NCI-H146 treated with DMSO at 0.1 percent for 48 hours (cell line): ENCODE measurements at regions not wholly inside any gene's neighbourhood (a gene's known extent, or its start where the extent isn't known, plus 50 kb on each side); places are given as distances from the start of the nearest gene placed in this dataset.
"Not testable (repeated sequence)": the region's sequence is repeated elsewhere in the genome, so short reads cannot be mapped to it uniquely, and the experiment has no call there.

Experiments used
- DNase-seq: peaks from one replicate; lab custom pipeline; 2025; ENCODE audit not compliant: unreplicated experiment; lab: John Stamatoyannopoulos, UW

DNA sequence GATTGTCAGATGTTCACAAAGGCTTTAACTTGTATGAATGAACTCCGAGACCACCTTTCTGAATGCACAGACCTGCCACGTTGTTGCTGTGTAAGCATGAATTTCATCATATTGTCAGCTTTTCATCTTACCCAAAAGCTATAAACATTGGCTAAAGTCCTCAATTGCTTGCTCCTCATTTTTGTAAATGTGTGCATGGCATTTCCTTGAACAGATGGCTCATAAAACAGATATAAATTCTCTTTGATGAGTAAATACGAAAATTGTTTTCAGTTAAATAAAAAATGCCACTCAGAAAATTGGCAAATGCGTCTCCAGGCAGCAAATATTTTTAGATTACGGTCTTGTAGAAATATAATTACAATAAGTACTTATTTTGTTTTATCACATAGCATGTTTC is 226.0 kb upstream of the NDN start:
- no peak for DNase-seq

DNA sequence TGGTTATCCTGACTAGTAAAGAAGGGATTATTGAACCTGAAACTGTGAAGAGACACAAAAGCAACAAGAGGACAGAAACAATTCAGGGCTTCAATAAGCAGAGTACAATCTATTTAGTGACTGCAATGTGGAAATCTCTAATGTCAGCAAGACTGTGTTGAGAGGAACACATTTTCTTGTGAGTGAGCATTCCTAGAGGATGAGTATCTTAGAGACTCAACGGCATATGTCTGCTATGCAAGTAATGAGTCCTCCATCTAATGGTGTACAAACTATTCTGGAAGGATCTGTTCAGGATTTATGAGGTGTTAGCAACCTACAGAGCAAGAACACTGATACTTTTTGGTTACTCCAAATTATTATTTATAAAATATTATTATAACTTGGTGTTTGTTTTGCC is 226.5 kb upstream of the NDN start:
- DNase-seq: no peak

DNA sequence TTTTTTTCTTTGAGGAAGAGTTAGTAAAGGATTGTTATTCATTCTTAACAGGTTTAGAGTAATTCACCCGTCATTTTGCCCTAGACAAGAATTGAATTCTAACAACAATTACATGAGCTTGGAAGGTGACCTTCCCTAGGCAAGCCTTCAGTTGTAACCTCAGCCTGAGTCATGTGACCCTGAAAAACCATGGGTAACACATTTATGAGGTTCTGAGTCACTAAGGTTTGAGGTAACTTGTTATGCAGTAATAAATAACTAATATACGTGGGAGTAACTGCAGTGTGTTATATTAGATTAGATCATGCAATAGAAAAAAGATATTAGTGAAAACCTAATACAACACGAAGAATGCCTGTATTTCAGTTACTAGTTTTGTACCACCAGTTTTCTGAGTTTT is 237.6 kb upstream of the NDN start:
- DNase-seq: no peak

DNA sequence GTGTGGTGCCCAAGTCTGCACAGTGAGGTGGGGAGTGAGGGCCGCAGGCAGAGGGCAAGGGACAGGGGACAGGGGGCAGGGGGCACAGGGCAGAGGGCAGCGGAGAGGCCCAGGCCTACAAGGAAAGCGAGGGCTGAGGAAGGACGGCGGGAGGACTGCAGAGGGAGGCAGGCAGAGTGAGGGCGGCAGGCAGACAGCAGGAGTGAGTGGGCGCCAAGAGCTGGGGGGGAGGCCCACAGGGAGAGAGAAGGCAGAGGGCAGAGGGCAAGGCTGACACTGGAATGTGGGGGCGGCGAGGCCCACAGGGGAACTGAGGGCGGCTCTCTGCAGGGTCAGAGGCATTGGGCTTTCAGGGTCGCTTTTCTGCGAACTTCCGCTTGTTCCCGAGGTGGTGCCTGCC is 267.8 kb upstream of the NDN start:
- no peak for DNase-seq

DNA sequence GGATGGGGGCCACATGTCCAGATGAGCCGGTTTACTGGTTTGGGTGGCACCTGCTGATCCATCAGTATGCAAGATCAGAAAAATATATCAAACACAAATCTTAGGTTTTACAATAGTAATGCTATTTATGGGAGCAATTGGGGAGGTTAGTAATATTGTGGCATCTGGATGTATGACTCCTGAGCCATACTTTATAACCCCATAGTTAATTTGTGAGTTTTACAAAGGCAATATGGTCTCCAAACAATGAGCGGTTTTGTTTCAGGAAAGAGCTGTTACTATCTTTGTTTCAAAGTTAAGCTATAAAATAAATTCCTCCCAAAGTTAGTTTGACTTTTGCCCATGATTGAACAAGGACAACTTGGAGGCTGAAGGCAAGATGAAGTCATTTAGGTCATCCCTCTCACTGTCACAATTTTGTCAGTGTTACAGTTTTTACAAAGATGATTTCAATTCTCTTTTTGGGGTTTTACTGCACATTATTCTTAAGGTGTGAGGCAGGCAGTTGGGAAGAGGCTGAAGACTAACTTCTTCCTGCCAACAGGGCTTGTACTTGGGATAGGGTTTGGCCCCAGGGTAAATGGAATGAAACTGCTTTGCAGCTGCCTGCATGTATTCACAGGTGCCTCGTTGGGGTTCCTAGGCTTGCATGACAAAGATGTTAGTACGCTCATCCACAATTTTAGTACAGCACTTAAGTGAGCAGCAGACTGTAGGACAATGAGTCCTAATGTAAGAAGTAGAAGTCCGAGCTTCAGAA is 296.6 kb upstream of the NDN start:
- no peak for DNase-seq

DNA sequence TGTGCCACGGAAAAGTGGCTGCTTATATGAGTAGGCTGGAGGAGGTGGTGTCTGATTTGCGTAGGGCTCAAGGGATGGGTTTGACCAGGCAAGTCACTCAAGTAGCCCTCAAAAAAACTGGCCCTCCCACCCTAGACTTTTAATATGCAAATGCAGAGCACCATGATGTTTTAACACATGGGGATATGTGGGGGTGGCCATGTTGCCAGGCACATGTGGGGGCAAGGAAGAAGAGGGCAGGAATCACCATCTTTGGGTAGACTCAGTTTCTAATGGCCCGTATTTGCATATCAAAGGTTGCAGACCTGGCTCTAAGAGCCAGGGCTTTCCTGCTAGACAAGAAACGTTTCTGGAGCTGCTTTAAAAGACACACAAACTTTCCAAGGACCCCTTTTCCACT is 307.2 kb upstream of the NDN start:
- DNase-seq: no peak

DNA sequence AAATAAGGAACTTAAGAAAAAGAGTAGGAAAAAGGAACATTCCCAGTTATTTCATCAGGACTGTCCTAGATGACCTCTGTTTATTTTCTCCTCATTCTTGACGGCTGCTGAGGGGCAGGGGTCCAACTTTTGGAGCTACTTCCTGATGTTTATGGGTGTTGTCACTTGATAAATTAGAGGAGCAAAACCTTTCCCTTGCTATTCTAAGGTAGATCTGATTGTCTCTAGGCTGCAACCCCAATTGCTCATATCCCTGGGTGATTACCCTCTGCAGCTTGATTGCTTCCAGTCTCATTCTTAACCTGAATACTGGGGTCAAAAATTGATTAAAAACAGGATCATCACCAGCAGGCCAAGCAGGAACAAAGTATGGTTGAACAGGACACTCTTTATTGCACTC is 311.0 kb upstream of the NDN start:
- DNase-seq: no peak

DNA sequence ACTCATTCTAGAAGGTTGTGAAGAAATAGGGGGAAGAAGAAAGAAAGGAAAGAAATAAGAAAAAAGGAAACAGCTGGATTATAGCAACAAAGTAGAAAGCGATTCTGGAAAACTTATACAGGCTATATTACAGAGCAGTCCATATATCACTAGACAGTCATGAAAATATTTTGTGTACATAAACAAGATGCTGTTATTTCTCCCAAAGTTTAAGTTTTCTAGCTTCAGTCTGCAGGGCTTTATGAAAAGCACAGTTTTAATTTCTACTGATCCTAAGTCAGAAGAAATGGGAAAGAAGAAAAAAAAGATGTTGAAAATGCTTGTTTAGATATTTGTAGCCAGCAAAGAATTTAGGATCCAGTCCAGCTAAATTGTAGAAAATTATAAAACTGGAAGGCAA is 321.4 kb upstream of the NDN start:
- no peak for DNase-seq

DNA sequence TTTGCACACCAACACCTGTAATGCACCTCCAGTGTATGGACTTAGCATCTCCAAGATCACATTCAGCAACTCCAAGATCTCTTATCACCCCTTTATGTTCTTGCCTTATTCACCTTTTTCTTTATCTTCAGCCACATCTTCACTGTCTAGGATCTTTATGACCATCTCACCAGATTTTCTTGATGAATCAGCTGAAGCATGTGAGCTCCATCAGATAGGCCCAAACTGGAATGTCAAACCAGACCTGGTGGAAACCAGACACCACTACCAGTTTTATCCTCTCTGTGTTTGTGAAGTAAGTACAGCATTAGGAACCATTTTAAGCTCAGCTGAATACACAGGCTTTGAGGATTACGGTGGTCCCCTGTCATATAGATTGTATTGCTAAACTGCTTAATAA is 330.4 kb upstream of the NDN start:
- DNase-seq: no peak

DNA sequence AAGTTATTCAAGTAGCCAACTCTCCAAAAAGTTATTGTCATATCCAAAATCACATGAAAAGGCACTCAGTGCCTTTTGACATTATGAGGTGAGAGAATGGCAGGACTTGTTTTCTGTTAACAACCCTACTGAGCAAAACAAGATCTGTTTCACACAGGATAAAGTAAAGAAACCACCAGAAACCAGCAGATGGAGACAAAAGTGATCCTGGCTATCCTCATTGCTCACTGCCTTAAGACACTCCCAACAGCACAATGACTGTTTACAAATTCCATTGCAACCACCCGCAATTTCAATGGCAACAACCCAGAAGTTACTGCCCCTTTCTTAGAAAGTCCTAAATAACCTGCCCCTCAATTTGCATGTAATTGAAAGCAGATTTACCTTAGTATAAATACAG is 352.6 kb upstream of the NDN start:
- DNase-seq: no peak

DNA sequence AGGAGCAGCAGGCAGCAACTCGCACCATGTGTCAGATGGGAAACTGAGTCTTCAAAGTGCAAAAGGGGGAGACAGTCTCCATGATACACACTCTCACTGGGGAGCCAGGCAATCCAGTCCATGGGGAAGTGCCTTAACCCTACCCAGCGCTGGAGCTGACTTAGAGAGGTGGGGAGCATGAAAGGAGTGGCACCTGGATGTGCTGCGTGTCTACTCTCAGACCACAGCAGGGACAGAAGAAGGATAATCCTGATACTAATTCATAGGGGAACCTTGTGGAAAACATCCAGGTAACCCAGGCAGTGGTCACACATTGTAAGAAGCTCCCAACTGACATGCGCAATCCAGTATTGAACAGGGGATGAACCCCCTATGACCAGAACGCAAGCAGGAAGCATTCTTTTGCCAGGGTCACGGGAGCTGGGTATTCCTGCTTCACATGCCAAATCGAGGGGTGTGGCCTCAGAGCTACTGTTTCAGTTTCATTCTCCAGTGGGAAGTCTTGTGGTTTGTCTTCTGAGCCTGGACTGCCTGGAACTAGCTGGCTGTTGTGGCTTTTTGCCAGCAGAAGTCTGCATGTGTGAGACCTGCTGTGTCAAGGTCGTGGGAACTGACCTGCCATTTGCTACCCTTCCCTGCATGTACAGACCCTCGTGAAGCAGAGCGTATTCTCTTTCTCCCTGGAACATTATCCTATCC is 367.6 kb upstream of the NDN start:
- DNase-seq: no peak

DNA sequence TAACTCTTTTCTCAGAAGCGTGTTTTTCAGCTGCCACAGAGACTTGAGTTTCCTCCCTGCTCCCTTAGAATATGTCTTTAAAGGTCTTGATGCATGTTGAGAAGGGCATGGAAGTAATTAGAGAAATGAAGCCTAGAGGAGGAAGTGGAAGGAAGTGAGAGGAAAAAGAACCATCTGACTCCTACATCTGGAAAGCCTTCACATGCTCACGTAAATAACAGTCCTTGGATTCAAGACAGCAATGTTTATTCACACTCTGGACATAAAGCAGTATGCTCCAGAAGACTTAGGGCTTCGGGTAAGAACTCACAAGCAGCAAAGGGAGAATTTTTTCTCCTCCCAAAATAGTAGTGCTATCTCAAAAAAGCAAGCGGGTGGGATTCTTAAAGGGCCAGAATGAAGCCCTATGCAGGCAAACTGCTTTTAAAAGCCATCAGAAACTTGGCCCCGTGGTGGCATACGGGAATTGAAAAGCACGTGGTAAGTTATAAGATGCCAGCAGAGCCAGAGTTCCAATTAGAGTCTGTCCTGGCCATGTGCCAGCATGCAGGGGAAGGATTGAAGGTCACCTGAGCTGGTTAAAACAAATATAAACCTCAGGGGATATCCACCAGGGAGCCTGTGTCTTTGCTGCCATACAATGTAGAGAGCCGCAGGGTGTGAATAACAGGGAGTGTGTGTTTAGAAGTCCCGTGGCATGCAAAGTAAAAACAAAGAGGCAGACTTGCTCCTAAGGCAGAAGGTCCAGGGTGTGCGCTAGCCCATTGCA is 380.8 kb upstream of the NDN start:
- no peak for DNase-seq

DNA sequence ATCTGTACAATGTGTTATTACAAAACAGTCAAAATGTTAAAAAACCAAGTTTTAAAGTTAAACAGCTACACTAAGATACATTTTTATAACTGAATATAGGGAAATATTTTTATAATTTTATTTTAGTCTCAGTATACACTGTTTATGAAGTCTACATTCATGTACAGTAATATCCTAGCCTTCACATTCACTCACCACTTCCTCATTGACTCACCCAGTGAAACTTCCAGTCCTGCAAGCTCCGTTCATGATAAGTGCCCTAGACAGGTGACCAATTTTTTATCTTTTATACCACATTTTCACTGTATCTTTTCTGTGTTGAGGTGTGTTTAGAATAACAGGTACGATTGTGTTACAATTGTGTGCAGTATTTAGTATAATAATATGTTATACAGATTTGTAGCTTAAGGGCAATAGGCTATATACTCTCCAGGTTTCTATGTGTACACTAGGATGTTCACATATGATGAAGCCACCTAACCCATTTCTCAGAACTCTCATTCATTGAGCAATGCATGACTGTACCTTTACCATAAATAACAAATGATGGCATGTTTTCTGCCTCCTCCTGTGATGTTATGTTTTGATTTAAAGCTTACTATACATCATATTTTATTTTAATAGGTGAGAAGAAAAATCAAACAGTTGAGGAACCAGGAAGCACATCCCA is 388.4 kb upstream of the NDN start:
- DNase-seq: no peak

DNA sequence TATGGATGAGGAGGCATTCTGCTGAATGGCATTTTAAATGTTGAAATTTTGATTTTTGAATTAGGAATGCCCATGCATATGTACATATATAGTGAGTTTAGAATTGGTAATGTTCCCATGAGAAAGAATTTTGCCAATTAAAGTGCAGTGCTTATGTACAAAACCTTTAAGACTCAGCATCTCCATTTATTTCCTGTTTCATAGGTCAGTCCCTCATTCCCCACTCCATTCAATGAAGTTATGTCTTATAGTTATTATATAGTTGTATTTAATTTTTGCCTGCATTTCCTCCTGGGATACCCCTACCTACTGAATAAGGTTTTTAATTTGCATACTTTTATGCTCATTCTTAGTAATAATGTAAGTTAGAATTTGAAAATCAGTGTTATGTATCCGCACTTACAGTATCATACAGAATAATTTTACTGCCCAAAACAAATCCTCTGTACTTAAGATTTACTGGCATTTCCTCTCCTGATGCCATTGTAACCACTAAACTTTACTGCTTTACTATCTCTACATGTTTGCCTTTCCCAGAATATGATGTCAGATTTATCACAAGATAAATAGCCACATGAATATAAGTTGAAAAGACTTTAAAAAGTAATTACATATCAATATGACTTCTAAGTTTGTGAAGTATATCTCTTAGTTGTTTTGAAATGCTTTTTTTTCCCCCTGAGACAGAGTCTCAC is 389.1 kb upstream of the NDN start:
- DNase-seq: no peak

DNA sequence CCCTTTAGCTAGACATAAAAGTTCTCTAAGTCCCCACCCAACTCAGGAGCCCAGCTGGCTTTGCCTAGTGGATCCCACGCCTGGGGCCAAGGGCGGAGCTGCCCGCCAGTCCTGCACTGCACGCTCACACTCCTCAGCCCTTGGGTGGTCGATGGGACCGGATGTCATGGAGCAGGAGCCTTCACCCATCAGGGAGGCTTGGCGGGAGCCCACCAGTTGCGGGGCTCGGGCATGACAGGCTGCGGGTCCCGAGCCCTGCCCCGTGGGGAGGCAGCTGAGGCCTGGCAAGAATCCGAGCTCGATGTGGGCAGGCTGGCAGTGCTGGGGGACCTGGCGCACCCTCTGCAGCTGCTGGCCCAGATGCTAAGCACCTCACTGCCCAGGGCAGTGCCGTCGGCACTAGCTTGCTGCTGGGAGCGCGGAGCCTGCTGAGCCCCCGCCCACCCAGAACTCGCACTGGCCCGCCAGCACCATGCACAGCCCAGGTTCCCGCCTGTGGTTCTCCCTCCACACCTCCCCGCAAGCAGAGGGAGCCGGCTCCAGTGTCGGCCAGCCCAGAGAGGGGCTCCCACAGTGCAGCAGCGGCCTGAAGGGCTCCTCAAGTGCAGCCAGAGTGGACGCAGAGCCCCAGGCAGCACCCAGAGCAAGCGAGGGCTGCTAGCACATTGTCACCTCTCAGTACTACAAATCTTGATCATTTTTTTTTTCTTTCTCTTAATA is 391.4 kb upstream of the NDN start:
- no peak for DNase-seq

DNA sequence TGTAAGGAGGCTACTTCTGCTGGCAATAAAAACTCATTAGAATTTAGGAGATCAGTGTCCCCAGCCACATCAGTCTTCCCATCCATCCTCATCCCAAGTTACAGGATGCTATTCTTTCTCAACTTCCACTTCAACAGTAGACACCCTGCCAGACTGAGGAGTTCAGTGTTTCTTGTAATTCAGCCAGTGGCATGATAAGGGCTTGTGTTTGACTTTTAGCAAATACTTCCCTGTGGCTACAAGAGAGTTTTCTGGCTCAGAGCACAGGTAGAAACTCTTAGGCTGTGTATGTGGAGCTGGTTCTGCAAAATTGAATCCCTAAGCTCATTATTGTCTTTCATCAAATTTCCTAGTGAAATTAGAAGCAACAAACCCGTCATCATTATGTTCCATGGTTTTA is 401.8 kb upstream of the NDN start:
- DNase-seq: not testable (repeated sequence)

DNA sequence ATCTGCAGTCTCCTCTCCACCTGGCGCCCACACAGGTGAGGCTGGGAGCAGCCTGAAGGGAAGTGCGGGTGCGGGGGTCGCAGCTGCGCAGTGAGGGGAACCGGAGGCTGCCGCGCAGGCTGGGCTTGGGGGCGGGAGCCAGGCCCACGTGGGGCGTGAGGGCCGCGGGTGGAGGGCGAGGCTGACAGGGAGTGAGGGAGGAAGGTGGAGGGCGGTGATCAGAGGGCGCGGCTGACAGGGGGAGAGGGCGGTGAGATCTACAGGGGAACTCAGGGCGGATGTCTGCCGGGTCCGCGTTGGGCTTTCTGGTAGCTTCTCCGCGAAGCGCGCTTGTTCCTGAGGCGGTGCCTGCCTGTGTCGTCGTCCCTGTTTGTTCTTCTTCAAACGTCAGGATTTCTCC is 414.4 kb upstream of the NDN start:
- not testable (repeated sequence) for DNase-seq

DNA sequence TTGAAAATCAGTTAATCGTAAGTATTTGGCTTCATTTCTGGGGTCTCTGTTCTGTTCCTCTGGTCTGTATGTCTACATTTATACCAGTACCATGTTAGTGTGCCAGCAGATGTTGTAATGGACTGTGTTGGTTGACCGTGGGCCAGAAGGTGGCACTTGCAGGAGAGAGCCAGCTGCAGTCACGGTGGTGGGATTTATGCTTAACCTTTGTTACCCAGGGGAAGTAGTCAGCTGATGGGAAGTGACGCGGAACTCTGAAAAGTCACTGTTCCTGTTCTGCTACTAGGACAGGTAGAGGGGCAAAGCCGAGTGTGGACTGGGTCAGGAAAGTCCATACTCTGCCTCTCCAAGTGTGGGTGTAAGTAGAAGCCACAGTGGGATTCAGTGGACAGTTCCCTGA is 420.4 kb upstream of the NDN start:
- not testable (repeated sequence) for DNase-seq

DNA sequence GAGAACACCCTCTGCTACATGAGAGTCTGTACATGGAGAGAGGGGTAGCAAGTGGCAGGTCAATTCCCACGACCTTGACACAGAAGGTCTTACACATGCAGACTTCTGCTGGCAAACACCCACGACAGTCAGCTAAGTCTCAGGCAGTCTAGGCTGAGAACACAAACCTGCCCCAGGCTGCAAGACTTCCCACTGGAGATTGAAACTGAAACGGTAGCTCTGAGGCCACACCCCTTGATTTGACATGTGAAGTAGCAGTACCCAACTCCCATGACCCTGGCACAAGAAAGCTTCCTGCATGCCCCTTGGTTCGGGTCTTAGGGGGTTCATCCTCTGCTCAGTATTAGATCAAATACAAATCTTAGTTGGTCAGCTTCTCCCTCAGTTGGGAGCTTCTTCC is 420.8 kb upstream of the NDN start:
- not testable (repeated sequence) for DNase-seq

DNA sequence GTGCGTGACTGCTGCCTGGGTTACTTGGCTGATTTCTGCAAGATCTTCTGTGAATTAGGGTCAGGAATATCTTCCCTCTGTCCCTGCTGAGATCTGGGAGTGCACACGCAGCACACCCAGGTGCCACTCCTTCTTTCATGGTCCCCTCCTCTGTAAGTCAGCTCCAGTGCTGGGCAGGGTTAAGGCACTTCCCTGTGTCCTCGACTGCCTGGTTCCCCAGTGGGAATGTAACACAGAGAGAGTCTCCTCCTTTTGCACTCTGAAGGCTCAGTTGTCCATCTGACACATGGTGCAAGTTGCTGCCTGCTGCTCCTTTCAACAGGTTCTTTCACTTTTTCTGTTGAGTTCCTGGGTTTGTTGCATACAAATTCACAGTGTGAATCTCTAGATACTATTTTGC is 421.2 kb upstream of the NDN start:
- DNase-seq: not testable (repeated sequence)
